SHP77 (cell line): ENCODE measurements at regions not wholly inside any gene's neighbourhood (a gene's known extent, or its start where the extent isn't known, plus 50 kb on each side); places are given as distances from the start of the nearest gene placed in this dataset.

Experiments used
- DNase-seq, 2 experiments: peaks; one replicate each; lab custom pipeline; 2025; lab: John Stamatoyannopoulos, UW

DNA sequence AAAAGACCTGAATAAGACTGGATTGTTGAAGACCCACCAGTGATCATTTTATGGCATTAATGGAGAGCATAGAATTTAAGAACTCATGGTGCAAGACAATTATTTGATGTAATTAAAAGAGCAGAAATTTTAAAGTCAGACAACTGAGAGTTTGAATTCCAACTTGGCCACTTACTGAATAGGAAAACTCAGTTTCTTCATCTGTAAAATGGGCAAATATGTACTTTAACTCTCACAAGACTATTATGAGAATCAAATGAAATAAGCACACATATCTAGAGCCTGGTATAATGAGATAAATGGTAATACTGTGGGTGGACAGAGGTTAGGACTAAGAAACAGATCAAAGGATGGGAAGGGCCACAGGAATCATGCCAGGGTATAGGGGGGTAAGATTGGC is 88.0 kb downstream of the SOX9 start:
- DNase-seq, result no peak

- no peak for DNase-seq
Observed at GRCh38 chr17:72212041-72212440, 91.2 kb downstream of the SOX9 start.

- no peak for DNase-seq
Observed at GRCh38 chr17:72215490-72215889, 94.7 kb downstream of the SOX9 start.

GRCh38 chr17:72215928-72216327 is 95.1 kb downstream of the SOX9 start:
- no peak for DNase-seq

- no peak for DNase-seq
Observed at GRCh38 chr17:72219137-72219823, 98.5 kb downstream of the SOX9 start.

DNA sequence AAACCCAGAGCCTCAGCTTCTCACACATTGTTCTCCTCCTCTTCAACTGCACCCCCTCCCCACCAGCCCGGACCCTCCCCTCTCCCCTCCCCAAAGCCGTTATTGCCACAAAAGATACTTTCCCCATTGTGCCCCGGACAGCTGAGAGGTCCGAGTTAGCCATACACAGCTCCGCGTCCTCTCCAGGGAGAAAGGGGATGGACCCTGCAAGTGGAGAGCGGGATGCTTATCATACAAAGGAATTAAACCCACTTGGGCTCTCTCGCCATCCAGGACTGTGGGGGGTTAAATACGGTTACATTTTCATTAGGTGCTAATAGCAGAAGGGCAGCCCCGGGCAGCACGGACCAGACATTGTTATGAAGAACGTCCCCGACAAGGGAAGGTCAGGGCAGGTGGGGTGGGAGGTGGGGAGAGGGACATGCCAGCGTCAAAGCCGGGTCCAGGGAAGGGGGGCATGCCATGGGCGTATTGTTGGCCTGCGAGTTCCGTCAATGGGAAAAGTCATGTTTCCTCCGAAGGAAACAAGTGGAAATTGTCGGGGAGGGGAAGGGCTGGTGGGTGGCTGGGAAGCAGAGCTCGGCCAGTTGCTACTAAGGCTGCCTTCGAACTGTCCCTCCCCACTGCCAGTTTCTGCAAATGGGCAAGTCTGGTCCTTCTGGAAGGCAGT is 99.1 kb downstream of the SOX9 start:
- no peak for DNase-seq

DNA sequence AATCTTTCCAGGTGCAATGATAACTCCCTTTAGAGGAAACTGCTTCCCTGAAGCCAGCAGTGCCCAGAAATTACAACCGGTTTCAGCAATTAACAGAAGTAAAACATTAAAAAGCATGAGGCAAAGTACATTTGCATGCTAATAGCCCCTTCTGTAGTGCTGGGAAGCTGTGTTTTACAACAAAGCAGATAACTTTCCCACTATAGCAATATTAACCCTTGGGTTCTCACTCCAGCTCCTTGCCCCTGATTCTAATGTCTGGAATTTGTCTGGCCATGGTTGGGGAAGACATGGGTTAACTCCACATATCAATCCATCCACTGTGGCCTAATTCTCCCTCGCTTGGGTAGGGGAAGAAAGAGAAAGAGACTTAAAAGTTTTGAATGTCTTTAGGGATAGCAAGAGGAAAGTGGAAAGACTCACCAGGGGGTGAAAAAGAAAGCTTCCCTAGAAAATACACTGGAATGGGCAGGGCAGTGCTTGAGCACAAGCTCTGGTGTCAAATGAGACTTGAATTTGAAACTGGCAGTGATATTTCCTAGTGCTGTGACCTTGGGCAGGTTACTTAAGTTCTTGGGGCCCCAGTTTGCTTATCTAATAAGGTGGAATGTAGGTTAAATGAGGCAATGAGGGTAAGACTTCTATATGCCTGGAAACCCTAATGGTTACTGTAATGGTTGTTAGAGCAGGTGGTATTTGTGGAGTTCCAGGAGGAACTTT is 102.0 kb downstream of the SOX9 start:
- no peak for DNase-seq

DNA sequence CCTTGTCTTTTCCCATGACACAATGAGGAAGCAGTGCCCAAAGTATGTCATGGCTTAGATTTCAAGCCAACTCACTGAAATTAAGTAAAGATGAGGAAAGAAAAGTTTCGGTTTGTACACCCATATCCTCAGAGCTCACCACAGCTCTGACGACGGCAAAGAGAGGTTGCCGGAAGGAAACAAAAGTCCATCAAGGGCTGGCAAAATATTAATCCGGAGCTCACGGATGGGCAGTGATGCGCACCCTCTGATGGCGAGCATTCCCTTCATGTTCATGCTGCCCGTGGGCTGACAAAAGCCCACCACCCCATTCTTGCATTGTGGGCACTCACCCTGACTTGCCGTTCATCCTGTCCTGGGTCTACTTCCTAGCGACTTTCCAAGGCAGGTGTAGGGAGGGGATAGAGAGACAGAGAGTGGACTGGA is 103.1 kb downstream of the SOX9 start:
- DNase-seq, result no peak

DNA sequence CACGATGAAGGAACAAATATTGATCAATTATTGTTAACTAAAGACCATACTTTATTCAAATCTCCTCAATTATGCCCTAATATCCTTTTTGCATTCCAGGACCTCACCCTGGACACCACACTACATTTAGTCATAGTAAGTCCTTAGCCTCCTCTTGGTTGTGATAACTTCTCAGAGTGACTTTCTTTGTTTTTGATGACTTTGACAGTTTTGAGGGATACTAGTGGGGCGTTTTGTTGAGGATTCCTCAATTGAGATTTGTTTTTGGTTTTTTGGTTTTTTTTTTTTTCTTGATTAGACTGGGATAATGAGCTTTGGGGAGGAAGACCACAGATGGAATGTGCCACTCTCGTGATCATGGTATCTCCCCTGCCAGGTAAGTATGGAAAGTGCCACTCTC is 105.5 kb downstream of the SOX9 start:
- DNase-seq, result no peak

- no peak for DNase-seq
Observed at GRCh38 chr17:72233986-72234385, 113.2 kb downstream of the SOX9 start.

- no peak for DNase-seq
Observed at GRCh38 chr17:72234985-72235384, 114.2 kb downstream of the SOX9 start.

DNA sequence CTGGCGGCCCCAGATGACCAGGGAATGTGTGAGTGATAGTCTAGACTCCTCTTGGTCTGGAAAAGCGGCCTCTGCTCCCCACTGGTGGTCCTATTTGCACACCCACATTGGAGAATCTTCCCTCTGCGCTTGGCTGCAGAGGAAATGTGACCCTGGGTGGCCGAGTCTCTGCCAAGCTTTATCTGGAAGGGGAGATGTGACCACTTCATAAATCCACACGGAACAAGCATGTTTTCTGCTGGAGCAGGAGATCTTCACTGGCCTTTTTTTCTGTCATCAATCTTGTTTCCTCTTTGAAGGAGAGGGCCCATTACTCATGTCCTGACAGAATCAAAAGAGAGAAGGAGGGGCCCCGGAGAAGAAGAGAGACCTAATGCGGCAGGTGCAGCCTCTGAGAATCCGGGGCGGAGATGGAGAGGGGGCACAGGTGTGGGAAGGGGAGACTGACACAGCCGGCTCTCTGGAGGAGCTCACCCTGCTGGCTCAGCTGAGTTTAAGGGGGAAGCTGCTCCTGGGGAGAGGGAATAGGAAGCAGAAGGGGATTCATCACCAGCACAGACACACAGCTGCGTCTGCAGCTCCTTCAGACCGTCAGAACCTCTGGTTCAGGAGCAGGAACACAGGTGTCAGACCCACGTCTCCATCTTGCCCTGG is 116.3 kb downstream of the SOX9 start:
- no peak for DNase-seq

DNA sequence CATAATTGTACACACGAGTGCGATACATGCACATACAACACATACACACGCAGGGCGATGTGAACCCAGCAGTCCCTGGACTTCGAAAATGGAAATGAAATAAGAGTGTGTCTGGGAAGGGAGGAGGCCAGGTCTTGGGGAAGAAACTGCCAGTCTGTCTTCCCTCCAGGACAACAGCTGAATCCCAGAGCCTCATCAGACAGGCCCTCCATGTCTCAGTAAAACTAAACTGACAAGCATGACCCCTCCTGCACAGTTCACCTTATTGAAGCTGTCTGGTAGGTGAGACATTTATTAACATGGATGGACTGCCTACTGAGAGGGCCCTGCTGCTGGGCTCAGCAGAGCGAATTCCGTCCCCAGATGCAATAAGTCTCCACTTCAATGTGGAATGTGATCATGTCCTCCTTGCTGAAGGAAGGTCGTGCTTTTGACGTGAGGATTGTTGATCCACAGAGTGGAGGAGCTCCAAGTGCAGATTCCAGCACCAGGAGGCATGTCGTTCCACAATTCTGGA is 117.4 kb downstream of the SOX9 start:
- DNase-seq, result no peak

- no peak for DNase-seq
Observed at GRCh38 chr17:72239548-72239947, 118.7 kb downstream of the SOX9 start.

GRCh38 chr17:72240333-72240732 is 119.5 kb downstream of the SOX9 start:
- DNase-seq, result no peak

- DNase-seq, result no peak
Observed at GRCh38 chr17:72244494-72244893, 123.7 kb downstream of the SOX9 start.

- no peak for DNase-seq
Observed at GRCh38 chr17:72244956-72245355, 124.1 kb downstream of the SOX9 start.

DNA sequence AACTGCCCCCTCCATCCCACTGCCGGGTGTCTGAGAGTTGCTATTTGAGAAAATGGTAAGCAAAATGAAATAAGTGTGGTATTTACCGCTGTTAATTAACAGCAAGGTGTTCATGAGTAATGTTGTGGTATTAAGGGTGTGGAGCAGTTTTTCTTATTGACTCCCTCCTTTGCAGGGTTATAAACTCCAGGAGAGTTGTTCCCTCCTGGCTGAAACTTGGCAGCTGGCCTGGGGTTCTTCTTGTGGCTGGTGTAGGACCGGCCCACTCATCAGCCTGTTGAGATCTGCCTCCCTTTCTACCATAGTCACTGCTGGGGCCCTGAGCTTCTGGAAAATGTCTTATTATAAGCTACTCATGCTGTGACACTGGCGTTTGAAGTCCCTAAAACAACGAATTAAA is 128.6 kb downstream of the SOX9 start:
- no peak for DNase-seq

DNA sequence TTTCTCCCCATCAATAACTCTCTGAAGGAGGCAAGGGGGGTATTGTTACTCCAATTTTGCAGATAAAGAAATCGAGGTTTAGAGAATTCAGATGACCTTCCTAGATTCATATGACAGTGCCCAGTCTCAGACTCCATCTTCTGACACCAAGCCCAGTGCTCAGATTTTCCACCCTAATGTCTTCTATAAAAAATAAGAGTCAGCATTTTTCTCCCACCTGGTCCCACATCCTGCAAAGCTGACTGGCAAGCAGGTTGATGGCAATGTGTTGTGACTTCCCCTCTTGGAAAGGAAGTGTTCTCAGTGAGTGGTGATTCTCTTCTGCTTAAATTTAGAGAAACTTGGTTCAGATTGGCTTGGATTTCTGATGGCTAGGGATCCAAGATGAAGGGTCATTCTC is 129.4 kb downstream of the SOX9 start:
- no peak for DNase-seq

GRCh38 chr17:72253597-72253996 is 132.8 kb downstream of the SOX9 start:
- no peak for DNase-seq

DNA sequence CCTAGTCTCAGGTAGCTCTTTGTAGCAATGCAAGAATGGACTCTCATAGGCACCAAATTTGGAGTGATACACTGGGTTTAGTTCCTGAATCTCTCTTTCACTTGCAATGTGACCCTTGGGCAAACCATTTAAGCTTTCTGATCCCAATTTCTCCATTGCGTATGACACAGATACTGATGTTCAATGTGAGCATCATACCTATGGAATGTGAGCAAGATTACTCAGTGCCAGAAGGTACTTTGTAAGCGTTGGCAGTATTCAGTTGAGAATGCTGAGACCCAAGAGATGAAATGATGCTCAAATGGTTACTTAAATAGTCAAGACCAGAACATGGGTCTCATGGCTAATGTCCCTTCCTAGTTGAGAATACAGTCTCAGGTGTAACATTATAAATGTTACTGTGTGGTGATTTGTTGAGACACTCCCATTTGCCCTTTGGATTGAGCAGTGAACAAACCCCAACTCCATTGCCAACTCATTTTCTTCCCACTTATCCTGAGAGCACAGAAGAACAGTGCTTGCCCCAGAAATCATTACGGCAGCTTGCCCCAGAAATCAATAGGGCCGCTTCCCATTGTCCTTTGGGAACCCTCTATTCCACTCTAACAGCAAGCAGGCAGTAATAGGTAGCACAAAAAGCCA is 134.1 kb downstream of the SOX9 start:
- DNase-seq, result no peak

DNA sequence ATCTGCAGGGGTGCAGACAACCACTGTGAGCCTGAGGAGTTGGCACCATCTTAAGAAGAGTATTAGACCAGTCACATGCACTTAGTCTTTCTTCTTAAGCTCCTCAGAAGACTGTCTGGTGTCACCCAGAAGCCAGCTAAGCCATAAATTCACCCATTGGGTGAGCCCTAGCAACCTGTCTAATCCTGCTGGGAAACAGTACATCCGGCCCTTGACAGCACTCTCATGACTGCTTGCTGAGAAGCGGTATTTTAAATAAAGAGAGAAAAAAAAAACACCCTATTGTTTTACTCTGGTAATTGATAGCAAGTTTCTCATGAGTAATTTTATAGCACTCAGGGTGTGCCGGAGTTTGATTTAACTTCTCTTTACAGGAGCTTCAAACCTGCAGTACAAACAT is 134.7 kb downstream of the SOX9 start:
- DNase-seq, result no peak
